ENCODE measurements at regions not wholly inside any gene's neighbourhood (a gene's known extent, or its start where the extent isn't known, plus 50 kb on each side); places are given as distances from the start of the nearest gene placed in this dataset.

DNA sequence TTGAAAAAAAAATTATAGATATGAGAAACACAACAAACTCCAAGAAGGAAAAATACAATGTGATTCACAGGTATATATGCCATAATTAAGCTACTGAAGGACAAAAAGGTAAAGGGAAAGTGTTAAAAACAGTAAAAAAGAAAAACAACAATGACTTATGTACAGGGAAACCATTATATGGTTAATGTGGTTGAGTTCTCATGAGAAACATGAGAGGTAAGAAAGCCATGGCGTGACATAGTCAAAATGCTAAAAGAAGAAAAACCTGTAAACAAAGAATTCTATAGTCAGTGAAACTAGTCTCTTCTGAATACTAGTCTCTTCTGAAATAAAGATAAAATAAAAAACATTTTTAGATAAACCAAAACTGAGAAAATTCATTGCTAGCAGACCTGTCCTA, 109.1 kb downstream of the NEDD1 start:
- TF ChIP-seq POLR2A (IDR thresholded peaks at IDR 0.05), result no peak
- TF ChIP-seq, protein P1, sequence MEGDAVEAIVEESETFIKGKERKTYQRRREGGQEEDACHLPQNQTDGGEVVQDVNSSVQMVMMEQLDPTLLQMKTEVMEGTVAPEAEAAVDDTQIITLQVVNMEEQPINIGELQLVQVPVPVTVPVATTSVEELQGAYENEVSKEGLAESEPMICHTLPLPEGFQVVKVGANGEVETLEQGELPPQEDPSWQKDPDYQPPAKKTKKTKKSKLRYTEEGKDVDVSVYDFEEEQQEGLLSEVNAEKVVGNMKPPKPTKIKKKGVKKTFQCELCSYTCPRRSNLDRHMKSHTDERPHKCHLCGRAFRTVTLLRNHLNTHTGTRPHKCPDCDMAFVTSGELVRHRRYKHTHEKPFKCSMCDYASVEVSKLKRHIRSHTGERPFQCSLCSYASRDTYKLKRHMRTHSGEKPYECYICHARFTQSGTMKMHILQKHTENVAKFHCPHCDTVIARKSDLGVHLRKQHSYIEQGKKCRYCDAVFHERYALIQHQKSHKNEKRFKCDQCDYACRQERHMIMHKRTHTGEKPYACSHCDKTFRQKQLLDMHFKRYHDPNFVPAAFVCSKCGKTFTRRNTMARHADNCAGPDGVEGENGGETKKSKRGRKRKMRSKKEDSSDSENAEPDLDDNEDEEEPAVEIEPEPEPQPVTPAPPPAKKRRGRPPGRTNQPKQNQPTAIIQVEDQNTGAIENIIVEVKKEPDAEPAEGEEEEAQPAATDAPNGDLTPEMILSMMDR (IDR thresholded peaks at IDR 0.05), result no peak
